ENCODE measurements at regions not wholly inside any gene's neighbourhood (a gene's known extent, or its start where the extent isn't known, plus 50 kb on each side); places are given as distances from the start of the nearest gene placed in this dataset.

- TF ChIP-seq GLI4 (tag by site-specific recombination; IDR thresholded peaks at IDR 0.05): no peak
Measured at GRCh38 chr15:31587583-31587982, 260.9 kb downstream of the KLF13 start (continued).

- POLR2A ChIA-PET: no interaction called here
- Histone ChIP-seq H3K4me3 (ENCODE audit: low read depth, low read length) (no peak overlapping the region), H3K27ac (ENCODE audit: extremely low read depth, low read depth, low read length) (no peak overlapping the region), H3K9me3 (ENCODE audit: control insufficient read depth, insufficient read depth, low read depth, low read length) (no peaks in the 10 kb centered on the region), H3K4me1 (ENCODE audit: control insufficient read depth, insufficient read depth, low read length) (no peaks in the 10 kb centered on the region), H3K36me3 (ENCODE audit: control insufficient read depth in 2 of 2, insufficient read depth in 1 of 2, low read length in 2 of 2) (no peaks in the 10 kb centered on the region)
- TF ChIP-seq REPIN1 (tag by site-specific recombination; IDR thresholded peaks at IDR 0.05; ENCODE audit: low read depth) (no peak), KLF1 (tag by site-specific recombination; IDR thresholded peaks at IDR 0.05) (no peak), IKZF3 (tag by site-specific recombination; IDR thresholded peaks at IDR 0.05) (no peak), ZNF341 (tag by site-specific recombination; IDR thresholded peaks at IDR 0.05; ENCODE audit: low read depth) (no peak)
- CTCF ChIA-PET: no interaction called here
Measured at GRCh38 chr15:31590609-31591008, 264.0 kb downstream of the KLF13 start.

GRCh38 chr15:31591908-31592307 is 265.3 kb downstream of the KLF13 start:
- ChIA-PET POLR2A (no interaction called here), CTCF (no interaction called here)
- Histone ChIP-seq H3K27ac (ENCODE audit: extremely low read depth, low read depth, low read length) (no peak overlapping the region), H3K36me3 (ENCODE audit: control insufficient read depth in 2 of 2, insufficient read depth in 1 of 2, low read length in 2 of 2) (no peaks in the 10 kb centered on the region), H3K9me3 (ENCODE audit: control insufficient read depth, insufficient read depth, low read depth, low read length) (no peaks in the 10 kb centered on the region), H3K4me3 (ENCODE audit: low read depth, low read length) (no peak overlapping the region), H3K4me1 (ENCODE audit: control insufficient read depth, insufficient read depth, low read length) (no peaks in the 10 kb centered on the region)
- TF ChIP-seq CTCF (tag by site-specific recombination; IDR thresholded peaks at IDR 0.05) (no peak), KLF10 (tag by site-specific recombination; IDR thresholded peaks at IDR 0.05) (no peak), ZNF404 (tag by site-specific recombination; IDR thresholded peaks at IDR 0.05) (no peak), ZFHX2 (tag by site-specific recombination; conservative IDR thresholded peaks at IDR 0.05) (no peak), ZNF558 (tag by site-specific recombination; IDR thresholded peaks at IDR 0.05) (no peak), ZNF785 (tag by site-specific recombination; IDR thresholded peaks at IDR 0.05) (no peak), ZNF175 (tag by site-specific recombination; IDR thresholded peaks at IDR 0.05) (no peak), ZNF132 (tag by site-specific recombination; IDR thresholded peaks at IDR 0.05; ENCODE audit: borderline replicate concordance) (no peak), ZNF596 (tag by site-specific recombination; IDR thresholded peaks at IDR 0.05) (no peak), ZNF544 (tag by site-specific recombination; IDR thresholded peaks at IDR 0.05) (no peak), ZNF513 (tag by site-specific recombination; IDR thresholded peaks at IDR 0.05) (no peak), ZNF292 (tag by site-specific recombination; IDR thresholded peaks at IDR 0.05; ENCODE audit: borderline replicate concordance, low read depth) (no peak), ZNF146 (tag by site-specific recombination; IDR thresholded peaks at IDR 0.05) (no peak), ZNF302 (tag by site-specific recombination; IDR thresholded peaks at IDR 0.05; ENCODE audit: low read depth) (no peak), ZNF169 (tag by site-specific recombination; IDR thresholded peaks at IDR 0.05) (no peak)

- no peak overlapping the region for H3K27ac ChIP-seq (ENCODE audit: extremely low read depth, low read depth, low read length)
- CTCF ChIA-PET: no interaction called here
- no peaks in the 10 kb centered on the region for H3K36me3 ChIP-seq (ENCODE audit: control insufficient read depth in 2 of 2, insufficient read depth in 1 of 2, low read length in 2 of 2)
- H3K4me1 ChIP-seq (ENCODE audit: control insufficient read depth, insufficient read depth, low read length): no peaks in the 10 kb centered on the region
- H3K9me3 ChIP-seq (ENCODE audit: control insufficient read depth, insufficient read depth, low read depth, low read length): no peaks in the 10 kb centered on the region
- no peak overlapping the region for H3K4me3 ChIP-seq (ENCODE audit: low read depth, low read length)
- POLR2A ChIA-PET: no interaction called here
- no peak for TF ChIP-seq GLIS1 (tag by site-specific recombination; IDR thresholded peaks at IDR 0.05)
- no peak for TF ChIP-seq ZNF488 (tag by site-specific recombination; IDR thresholded peaks at IDR 0.05)
- no peak for TF ChIP-seq ZBTB20 (tag by site-specific recombination; IDR thresholded peaks at IDR 0.05)
- no peak for TF ChIP-seq ZNF155 (tag by site-specific recombination; IDR thresholded peaks at IDR 0.05)
- TF ChIP-seq ZNF600 (tag by site-specific recombination; IDR thresholded peaks at IDR 0.05): no peak
- no peak for TF ChIP-seq ZNF184 (tag by site-specific recombination; IDR thresholded peaks at IDR 0.05)
- TF ChIP-seq ZNF214 (tag by site-specific recombination; IDR thresholded peaks at IDR 0.05; ENCODE audit: borderline replicate concordance): no peak
- no peak for TF ChIP-seq ZNF302 (tag by site-specific recombination; IDR thresholded peaks at IDR 0.05; ENCODE audit: low read depth)
- TF ChIP-seq ZNF521 (tag by site-specific recombination; IDR thresholded peaks at IDR 0.05): no peak
- no peak for TF ChIP-seq BCL11A (tag by site-specific recombination; IDR thresholded peaks at IDR 0.05; ENCODE audit: low read depth)
- TF ChIP-seq ZSCAN23 (tag by site-specific recombination; IDR thresholded peaks at IDR 0.05): no peak
- TF ChIP-seq ZNF510 (tag by site-specific recombination; IDR thresholded peaks at IDR 0.05; ENCODE audit: insufficient replicate concordance): no peak
Measured at GRCh38 chr15:31597466-31597865, 270.8 kb downstream of the KLF13 start.

Measured in HEK293 (cell line).